Stimulated activated CD8-positive, alpha-beta memory T cell treated with anti-CD3 and anti-CD28 coated beads, Interleukin-4, amount 100 ng/mL, for 4 hours (primary cell): ENCODE measurements at regions not wholly inside any gene's neighbourhood (a gene's known extent, or its start where the extent isn't known, plus 50 kb on each side); places are given as distances from the start of the nearest gene placed in this dataset.

Source experiments
- DNase-seq, 2 donors: peaks; one replicate each; pipeline ENCODE4 v3.0.0-alpha.2; 2020; ENCODE audit warnings: low read depth in 2 of 2, low spot score in 1 of 2

DNA sequence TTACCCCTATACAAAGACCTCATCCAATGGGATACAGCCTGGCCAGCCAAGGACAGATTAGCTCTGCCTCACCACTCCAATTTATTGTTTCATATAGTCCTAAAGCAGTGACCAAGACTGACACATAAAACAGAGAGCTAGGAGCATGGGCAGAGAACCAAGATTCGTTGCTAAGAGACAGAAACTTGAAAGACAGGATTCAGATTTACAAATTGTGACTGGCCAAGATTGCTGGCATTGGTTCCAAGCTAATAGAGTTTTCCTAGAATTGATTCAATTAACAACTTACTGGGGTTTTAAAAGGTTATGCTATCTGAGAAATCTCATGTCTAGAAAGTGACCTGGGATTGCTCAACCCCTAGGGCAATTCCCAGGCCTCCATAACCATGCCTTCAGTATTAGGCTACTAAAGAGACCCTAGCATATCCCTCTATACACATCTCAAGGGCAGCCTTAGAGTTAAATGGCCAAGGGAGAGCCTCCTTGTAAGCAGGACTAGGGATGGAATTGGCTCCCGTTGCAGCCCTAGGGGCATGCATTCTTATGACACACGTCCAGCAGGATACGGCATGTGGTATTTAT is 75.6 kb downstream of the ICOS start:
- DNase-seq: no peak

DNA sequence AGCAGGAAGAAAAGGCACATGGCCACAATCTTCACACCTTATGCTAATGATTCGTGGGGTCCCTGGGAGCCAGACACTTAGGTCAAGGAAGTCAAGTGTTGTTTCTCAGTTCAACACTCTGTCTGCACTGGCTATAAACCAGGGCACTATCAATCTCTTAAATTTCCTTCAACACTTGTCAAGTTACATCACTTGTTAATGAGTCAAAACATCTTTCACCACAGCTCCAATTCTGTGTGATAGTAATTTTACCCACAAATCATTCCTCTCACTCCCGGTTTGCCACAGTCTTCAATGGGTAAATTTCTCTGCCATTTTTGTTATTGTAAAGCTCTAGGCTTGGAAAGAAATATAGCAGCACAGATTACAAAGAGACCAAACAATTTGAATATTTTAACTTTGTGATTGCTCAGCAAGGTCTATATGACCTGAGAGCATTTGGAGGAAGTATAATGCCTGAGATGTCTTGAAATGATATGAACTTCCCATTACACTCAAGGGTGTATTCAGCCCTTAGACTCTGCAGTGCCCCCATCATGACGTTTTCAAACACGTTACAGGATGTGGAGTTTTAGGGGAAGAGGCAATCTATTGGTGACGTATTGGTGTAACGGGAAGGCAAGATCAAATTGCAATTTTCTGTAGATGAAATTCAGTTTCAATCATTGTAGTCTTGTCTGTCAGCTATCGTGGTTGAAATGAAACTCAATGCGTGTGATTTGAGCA is 78.7 kb downstream of the ICOS start:
- no peak for DNase-seq

DNA sequence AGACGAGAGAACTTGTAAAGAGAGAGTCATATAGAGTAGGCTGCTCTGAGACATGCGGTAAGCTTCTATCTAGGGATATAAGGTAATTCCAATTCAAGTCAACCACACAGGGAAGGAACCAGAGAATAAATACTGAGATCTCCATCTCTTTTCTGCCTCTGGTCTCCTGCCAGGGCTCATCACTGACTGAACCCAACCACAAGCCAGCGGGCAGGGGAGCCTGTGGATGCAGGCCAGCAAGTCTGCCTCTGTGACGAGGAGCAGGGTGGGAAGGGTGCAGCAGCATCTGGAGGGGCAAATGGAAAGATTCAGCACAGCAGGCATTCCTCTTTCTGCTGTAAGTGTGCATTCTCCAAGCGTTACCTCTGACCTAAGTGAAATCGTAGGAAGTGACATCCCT is 82.2 kb downstream of the ICOS start:
- DNase-seq: no peak

DNA sequence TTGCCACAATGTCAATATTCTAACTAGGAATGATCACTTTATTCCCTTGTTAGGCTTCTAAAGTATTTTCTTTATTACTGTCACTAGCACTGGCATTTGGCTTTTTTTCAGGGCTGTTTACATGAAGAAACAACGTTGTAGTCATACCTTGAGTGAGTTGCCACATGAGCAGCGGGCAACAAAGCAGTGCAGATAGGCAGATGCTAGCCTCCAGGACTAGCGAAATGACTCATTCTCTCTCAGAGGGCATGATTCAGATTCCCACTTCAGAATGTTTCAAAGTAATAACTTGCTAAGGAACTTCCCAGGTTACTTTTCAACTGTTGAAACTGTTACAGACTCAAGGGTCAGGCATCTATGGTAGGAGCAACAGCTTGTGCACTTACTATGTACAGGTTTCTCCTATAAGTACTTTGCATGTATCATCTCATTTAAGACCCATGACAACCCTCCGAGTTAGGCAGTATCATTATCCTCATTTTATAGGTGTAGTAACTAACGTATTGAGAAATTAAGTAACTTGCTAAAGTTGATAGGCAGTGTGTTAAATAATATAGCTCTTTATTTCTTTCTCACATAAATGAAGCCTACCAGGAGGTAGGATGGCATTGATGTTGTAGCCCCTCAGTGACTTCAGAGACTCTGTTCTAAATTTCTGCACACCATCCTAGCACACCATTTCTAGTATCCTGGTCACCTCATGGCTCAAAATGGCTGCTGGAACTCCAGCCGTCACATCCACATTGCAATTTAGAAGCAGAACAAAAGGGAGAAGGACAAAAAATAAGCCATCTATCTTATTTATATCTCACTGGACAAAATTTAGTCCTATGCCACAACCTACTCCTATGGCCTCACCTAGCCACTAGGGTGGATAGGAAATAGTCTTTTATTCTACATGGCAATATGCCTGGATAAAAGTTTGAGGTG is 83.3 kb downstream of the ICOS start:
- no peak for DNase-seq

DNA sequence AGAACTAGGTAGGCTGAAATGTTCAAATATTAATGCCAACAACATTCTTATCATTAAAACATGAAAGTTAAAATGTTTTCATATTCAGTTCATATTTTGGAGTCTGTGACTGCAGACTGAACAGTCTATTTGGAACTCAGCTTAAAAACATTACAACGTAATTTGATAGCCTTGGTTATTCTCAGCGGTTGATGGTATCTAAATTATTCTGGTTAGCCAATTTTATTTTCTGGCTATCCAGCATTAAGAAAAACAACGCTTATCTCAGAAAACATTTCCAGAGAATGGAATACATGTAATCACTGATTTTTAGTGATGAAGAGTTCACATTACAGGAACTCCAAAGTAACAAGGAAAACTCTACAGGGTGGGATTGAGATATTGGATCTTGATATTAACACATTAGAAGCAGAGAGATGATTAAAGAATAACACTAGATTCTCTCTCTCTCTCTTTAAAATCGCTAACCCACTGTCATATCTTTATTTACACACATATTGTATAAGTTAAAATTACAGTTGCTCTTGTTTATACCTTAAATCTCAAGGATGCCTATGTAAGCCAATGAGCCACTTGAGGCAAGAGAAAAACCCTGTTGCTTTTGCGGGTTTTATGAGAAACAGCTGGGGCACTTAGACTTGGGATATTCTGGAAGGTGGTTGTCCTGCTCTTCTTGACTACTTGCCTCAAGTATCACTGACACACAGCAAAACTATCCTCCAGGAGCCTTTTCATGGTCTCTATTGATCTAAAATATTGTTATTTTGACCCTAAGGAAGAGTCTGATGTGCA is 84.9 kb downstream of the ICOS start:
- no peak for DNase-seq

DNA sequence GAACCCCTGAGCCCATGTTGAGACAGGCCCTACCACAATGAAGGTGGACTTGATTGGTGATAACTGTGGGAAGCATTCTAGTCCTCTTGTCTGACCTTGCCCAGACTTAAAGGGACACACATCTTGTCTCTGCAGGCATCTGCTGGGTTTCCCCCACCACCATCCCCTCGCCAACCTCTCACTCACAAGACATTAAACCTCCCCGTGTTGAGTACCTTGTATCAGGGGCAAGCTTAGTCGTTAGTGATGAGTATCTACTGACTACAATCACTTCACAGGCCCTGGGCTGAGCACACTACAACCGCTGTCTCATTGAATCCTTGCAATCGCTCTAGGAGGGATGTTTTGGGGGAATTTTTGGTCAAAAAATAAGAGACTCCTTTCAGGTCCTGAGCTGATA is 86.0 kb downstream of the ICOS start:
- no peak for DNase-seq

DNA sequence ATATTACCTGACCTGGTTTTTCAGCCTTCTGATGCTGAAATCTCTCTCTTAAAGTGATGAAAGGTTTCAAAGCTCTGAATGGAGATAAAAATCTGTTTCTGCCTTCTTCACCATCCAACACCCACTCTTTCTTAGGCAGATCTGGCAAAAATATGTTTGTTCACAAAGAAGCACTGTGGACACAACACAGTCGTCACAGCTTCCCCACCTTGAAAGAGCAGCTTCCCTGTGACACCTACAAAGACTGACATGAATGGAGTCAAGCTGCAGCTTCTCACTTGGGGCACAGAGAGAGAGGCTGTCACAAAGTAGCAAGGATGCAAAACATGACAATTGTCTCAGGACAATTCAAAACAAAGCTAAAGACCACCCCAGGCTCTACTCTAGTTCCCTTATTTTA is 86.5 kb downstream of the ICOS start:
- DNase-seq: no peak

DNA sequence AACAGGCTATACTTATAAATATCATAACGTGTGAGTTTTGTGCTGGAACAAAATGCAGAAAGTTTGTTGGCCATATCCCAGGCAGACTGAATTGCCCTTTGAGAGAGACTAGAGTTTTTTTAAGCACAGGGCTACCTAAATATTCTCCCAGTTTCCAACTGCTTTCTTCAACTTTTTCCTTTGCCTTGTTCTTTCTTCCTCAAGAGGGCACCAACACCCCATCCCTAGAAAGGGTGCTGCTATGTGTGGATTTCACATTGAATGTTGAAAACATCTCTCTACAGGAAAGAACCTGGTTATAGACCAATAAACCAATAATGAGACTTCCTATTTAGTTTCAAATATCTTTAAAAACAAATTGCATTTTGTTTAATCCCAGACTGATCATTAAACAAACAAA is 87.9 kb downstream of the ICOS start:
- no peak for DNase-seq

DNA sequence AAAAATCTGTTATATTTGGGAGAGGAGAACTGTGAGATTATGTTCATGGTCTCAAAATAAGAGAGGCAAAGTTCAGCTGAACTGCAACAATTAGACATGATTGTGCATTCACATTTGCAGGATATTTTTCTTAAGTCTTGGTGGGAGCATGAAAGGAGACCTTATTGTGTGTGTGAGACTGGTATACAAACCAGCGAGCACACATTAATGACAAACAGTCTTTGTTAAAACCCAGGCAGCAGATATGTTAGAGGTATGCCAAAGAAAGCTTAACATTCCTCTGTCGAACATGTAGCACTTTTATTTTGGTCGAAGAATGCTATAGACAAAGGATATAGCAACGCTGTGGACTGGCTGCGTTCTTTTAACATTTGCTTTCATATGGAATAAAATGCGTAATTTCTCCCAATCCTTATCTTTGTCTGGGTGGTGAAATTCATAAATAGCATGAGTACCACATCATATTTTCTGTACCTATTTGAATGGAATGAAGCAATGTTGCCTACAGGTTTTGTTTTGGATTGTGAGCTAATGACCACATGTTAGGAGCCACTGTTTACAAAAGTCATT is 88.4 kb downstream of the ICOS start:
- DNase-seq: no peak

DNA sequence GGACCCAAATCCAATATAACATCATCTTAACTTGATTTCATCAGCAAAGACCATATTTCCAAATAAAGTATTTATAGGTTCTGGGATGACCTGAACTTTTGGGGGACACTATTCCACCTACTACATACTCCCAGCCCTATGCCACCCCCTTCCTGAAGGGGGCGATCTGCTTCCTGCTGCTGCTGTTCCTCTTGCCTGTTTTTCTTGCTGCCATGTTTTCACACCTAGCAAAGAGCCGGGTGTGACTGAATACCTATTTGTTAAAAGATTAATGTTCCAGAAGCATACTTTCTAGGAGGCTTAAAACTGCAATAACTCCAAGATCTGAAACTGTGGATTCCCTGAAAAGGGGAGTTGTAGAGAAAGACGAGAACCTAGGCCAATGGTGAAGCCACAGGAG is 89.7 kb downstream of the ICOS start:
- DNase-seq: no peak

DNA sequence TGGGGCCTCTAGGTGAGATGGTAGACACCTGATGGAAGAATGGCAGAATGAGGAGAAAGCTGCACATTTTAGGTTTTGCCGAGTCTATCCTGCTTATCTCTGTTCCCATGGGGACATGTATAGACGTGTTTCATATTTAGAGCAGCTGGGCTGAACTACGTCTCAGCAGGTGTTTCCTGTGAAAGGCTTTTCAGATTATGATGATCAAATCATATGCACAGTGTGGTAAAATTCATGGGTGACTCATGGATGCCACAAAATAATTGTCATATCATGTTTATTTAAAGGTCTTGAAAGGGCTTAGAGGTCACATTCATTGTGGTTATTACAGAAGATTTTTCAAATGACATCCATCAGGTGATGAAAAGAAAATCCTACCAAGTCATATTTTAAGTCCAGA is 90.5 kb downstream of the ICOS start:
- DNase-seq: no peak

DNA sequence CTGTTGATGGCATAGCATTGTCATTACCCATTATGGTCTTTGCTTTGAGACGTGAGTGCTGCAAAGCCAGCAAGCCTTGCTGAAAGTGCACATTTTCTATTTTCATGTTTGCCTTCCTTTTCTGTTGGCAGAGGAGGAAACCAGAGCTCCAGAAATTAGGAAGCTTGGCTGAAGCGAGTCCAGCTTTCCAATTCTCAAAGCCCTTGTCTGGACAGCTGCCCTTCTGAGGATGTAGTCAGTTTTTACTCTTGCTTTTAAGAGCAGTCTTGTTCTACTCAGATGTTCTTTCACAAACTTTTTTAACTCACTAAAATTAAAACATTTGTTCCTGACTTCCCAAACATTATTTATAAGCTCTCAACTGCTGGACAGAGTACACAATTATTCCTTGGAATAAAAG is 93.8 kb downstream of the ICOS start:
- no peak for DNase-seq

DNA sequence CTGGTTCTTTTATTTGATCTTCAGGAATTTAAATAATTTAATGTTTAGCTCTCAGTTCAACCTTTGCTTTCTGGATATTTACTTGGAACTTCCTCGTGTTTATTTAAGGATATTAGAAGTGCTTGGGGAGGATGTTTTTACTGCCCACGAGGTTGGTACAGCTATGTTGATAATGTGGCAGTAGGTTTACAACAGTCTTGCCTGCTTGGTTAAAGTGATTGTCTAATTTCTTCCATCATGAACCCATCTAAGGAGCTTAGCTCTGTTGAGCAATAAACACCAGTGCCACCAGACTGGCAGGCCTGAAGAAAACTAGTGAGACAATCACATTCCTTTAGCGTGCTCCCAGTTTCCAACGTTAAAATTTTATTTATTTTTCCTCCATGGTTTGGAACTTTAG is 94.5 kb downstream of the ICOS start:
- no peak for DNase-seq

DNA sequence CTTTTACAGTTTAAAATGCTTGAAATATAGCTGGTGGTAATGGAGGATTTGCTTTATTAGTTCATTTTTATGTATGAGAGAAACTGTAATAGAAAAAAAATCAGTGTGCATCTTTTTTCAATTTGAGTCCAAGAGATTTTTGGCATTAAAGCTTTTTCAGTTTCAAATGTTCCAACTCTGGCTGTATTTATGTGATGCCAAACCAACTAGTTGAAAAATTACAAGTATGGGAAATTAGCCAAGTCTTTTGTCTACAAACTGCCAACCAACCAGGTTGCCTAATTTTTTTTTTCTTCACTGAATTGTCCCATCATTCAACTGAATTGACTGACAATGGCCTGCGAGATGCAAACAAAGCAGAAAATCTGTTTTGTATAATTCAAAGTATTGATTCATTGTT is 95.7 kb downstream of the ICOS start:
- DNase-seq: no peak

DNA sequence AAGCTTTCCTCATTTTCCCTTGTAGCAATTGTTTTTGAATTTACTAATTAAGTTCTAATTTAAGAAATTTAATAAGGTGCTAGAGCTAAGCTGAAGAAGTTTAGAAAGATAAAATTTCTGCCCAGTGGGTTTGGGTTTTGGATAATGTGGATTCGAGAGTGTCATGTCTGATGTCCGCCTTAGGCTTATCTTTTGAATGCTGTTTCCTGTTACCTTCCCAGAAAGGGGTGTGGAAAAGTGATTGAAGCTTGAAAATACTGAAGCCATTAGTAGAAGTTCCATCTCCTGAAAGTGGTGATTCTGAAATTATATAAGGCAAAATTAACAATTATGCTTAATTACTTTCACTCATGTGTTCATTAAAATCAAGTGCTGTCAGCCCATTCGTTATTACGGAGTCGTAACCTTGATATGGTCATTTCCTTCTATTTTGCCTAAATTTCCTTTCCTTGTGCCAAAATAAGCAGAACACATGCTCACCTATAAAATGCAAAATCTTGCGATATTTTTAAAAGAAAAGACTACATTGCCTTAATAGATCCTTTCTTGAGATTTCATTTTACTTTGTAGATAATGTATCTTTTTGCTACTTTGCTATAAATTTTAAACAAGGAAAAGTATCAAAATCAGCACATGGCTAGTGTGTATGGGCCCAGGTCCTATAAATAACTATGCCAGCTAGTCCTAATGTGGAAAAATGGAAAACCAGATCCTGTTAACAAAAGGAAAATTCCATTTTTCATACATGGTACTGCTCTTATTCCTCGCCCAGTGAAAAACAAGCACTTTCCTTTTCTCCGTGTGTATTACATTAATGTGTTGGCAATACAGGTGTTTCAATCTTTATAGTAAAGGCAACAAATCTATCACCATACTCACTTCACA is 97.3 kb downstream of the ICOS start:
- no peak for DNase-seq

DNA sequence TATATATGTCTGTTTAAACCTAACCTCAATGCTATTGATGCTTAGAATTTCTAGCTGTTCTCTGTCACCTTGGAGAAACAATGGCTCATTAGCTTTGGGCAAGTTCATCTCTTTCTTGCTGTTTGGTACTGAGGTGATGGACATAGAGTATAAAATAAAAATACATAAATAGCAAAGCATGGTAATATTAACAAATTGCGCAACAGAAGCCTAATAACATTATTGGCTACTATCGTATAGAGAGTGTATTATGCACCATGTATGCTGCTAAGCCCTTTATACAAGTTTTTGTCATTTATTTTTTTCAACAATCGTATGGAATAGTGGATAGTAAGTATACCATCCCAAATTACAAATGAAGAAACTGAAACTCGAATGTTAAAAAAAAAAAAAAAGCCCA is 100.1 kb downstream of the ICOS start:
- no peak for DNase-seq

DNA sequence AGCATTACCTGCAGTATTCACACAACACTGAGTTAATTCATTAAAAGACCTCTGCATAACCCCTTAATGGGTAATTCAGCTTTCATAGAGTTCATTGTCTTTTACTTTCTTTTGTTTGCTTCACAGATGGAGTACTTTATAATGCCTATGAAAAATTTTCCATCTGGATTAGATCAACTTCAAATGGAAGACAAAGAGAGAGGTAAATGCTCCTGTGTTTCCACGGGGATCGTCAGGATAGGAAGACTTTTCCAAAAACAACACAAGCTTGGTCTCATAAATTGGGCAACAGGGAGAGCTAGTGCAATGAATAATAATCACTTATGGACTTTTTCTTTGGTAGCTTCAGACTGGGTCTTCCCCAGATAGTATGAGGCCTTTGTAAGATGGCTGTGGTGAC is 100.7 kb downstream of the ICOS start:
- DNase-seq: no peak

DNA sequence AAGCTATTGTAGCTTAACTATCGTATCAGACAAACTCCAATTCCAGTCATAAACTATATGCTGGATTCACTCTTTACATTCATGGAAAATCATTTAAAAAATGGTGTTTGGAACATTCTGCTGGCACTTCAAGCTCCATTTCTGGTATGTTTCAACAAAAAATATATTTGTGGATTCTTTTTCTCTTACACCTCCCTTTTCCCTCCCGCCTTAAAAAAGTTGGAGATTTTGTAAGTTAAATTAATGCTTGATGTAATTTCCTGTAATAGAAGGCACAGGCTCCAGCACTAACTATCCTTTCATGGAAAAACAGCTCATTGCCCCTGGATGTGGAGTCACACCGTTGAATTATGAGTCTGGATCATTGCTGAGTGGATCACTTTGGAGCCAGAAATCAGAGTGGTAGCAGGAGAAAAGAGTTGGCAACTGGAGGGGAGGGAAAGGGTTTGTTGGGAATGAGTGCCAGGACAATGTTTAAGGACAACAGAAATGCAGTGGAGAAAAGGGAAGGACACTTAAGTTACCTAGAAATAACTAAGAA is 102.8 kb downstream of the ICOS start:
- DNase-seq: no peak

DNA sequence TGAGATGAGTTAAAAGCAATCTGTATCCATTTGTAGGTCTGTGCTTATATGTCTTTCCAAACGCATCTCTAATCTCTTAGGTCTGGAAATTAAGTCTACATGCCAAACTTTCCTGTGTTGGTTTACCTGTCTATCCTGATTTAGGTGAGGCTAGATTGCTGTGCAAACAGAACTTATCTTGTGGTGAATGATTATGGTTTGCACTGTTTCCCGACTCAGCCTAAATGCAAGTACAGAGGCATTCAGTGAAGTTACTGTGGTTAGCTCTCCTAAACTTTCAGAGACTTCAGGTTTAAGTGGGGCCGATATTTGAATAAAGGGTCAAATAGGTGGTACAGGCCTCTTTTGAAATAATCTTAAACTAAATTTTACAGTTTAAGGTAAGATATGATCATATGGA is 103.5 kb downstream of the ICOS start:
- DNase-seq: no peak

DNA sequence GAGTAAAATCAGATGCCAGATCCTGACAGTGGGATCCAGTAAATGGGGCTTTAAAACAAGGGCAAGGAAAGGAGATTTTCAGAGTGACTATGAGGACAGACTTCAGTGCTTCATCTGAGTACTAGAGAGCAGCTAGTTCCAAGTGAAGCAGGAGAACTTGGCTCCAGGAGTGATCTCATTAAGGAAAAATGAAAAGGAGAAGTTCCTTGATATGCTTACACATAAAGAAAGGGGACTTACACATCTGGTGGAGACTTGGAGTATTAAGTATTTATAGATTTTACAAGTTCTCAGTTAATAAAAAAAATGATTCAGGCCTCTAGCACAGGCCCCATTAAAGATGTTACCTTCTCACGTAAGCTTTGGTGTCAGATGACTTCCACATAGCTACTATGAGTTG is 105.8 kb downstream of the ICOS start:
- DNase-seq: no peak
